ENCODE measurements at regions not wholly inside any gene's neighbourhood (a gene's known extent, or its start where the extent isn't known, plus 50 kb on each side); places are given as distances from the start of the nearest gene placed in this dataset.
"Not testable (repeated sequence)": the region's sequence is repeated elsewhere in the genome, so short reads cannot be mapped to it uniquely, and the experiment has no call there.

- TF ChIP-seq, protein P1, sequence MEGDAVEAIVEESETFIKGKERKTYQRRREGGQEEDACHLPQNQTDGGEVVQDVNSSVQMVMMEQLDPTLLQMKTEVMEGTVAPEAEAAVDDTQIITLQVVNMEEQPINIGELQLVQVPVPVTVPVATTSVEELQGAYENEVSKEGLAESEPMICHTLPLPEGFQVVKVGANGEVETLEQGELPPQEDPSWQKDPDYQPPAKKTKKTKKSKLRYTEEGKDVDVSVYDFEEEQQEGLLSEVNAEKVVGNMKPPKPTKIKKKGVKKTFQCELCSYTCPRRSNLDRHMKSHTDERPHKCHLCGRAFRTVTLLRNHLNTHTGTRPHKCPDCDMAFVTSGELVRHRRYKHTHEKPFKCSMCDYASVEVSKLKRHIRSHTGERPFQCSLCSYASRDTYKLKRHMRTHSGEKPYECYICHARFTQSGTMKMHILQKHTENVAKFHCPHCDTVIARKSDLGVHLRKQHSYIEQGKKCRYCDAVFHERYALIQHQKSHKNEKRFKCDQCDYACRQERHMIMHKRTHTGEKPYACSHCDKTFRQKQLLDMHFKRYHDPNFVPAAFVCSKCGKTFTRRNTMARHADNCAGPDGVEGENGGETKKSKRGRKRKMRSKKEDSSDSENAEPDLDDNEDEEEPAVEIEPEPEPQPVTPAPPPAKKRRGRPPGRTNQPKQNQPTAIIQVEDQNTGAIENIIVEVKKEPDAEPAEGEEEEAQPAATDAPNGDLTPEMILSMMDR (IDR thresholded peaks at IDR 0.05), result not testable (repeated sequence)
- TF ChIP-seq POLR2A (IDR thresholded peaks at IDR 0.05), result not testable (repeated sequence)
Measured at GRCh38 chr13:112176141-112177119, 109.5 kb downstream of the SOX1 start.

All from thyroid gland (tissue), 4 donors.